ENCODE measurements at regions not wholly inside any gene's neighbourhood (a gene's known extent, or its start where the extent isn't known, plus 50 kb on each side); places are given as distances from the start of the nearest gene placed in this dataset.

GRCh38 chr3:101117465-101117864 lies 124.2 kb upstream of the ABI3BP start:
- no peak for TF ChIP-seq CTCF (IDR thresholded peaks at IDR 0.05)
- no peak for TF ChIP-seq NR3C1 (IDR thresholded peaks at IDR 0.05)
- no peak for TF ChIP-seq POLR2A (IDR thresholded peaks at IDR 0.05; ENCODE audit: low read length)
- no peak for TF ChIP-seq CBX2 (IDR thresholded peaks at IDR 0.05; ENCODE audit: borderline replicate concordance, low read depth)
- no peak for TF ChIP-seq TP53 (CRISPR knock-in tag; IDR thresholded peaks at IDR 0.05)
- no peak for TF ChIP-seq JUNB (IDR thresholded peaks at IDR 0.05)
- no peak for TF ChIP-seq EP300 (IDR thresholded peaks at IDR 0.05)
- TF ChIP-seq MYC (IDR thresholded peaks at IDR 0.05; ENCODE audit: borderline replicate concordance, low read length): no peak
- TF ChIP-seq RAD21 (conservative IDR thresholded peaks at IDR 0.05 in 1 of 2, IDR thresholded peaks at IDR 0.05 in 1 of 2): no peak
- TF ChIP-seq CHD2 (IDR thresholded peaks at IDR 0.05; ENCODE audit: low read length, partially characterized antibody): no peak
- TF ChIP-seq BHLHE40 (IDR thresholded peaks at IDR 0.05; ENCODE audit: low read depth, low read length): no peak
- no peak for TF ChIP-seq JUN (IDR thresholded peaks at IDR 0.05)
